Epithelial cell of proximal tubule (primary cell): ENCODE measurements at regions not wholly inside any gene's neighbourhood (a gene's known extent, or its start where the extent isn't known, plus 50 kb on each side); places are given as distances from the start of the nearest gene placed in this dataset.

Experiments
- DNase-seq: peaks from one replicate; pipeline ENCODE4 v3.0.0-alpha.2; 2011; ENCODE audit warnings: low read depth
- H3K4me3 ChIP-seq: 2 replicates; pipeline ENCODE4 v1.5.1; 2011; ENCODE audit warnings: low read depth, mild to moderate bottlenecking, low read length
- CTCF ChIP-seq: conservative IDR thresholded peaks from 2 replicates; pipeline ENCODE4 v1.5.1; 2012; ENCODE audit warnings: low read depth, mild to moderate bottlenecking, low read length

- no peak for DNase-seq
- TF ChIP-seq CTCF = no peak
- no peak overlapping the region for H3K4me3 ChIP-seq
Observed at GRCh38 chr7:51666266-51666665, 349.7 kb upstream of the COBL start.

GRCh38 chr7:51665045-51665780, 348.6 kb upstream of the COBL start:
- H3K4me3 ChIP-seq = no peak overlapping the region
- no peak for DNase-seq
- TF ChIP-seq CTCF = no peak

- no peak for TF ChIP-seq CTCF
- no peak for DNase-seq
- H3K4me3 ChIP-seq = no peak overlapping the region
Observed at GRCh38 chr7:51660516-51660915, 343.9 kb upstream of the COBL start.

GRCh38 chr7:51658684-51659083, 342.1 kb upstream of the COBL start:
- DNase-seq = no peak
- no peak for TF ChIP-seq CTCF
- H3K4me3 ChIP-seq = no peak overlapping the region

GRCh38 chr7:51647931-51648351, 331.3 kb upstream of the COBL start:
- TF ChIP-seq CTCF = no peak
- H3K4me3 ChIP-seq = no peak overlapping the region
- DNase-seq = no peak

GRCh38 chr7:51647486-51647885, 330.9 kb upstream of the COBL start:
- TF ChIP-seq CTCF = no peak
- DNase-seq = no peak
- H3K4me3 ChIP-seq = no peak overlapping the region

- no peak for TF ChIP-seq CTCF
- DNase-seq = no peak
Observed at GRCh38 chr7:51645702-51646298, 329.2 kb upstream of the COBL start.

More at GRCh38 chr7:51645702-51646298, 329.2 kb upstream of the COBL start:
- H3K4me3 ChIP-seq = no peak overlapping the region
